GM19468 (cell line): ENCODE measurements at regions not wholly inside any gene's neighbourhood (a gene's known extent, or its start where the extent isn't known, plus 50 kb on each side); places are given as distances from the start of the nearest gene placed in this dataset.

Source experiments
- ATAC-seq: cut with Tn5 transposase; IDR thresholded peaks from one replicate; pipeline ENCODE4 v1.9.1; 2021; ENCODE audit warnings: mild to moderate bottlenecking, moderate library complexity, moderate number of reproducible peaks; ENCODE audit not compliant: unreplicated experiment; ENCODE audit errors: extremely low read depth

- no peak for ATAC-seq
Observed at GRCh38 chr4:117777721-117778120, 256.6 kb upstream of the NDST3 start.

DNA sequence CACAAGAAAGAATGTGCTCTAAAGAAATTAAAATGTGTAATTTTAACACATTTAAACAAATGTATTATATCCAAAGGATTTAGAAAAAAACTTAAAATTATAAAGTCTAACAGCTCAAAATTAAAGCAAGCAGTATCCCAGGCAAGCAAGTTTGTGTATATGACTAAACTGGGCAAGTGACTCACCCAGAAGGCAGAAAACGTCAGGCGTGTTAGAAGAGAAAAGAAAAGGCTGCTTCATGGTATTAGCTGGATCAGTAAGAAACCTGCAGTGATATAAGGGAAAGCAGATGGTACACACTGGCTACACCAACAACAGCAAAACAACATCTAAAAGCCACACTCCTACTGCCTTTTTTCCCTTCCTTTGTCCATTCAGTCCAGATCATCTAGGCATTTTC, 250.6 kb upstream of the NDST3 start:
- no peak for ATAC-seq

- ATAC-seq, result no peak
Observed at GRCh38 chr4:117784266-117784665, 250.0 kb upstream of the NDST3 start.

- ATAC-seq, result no peak
Observed at GRCh38 chr4:117786566-117786965, 247.7 kb upstream of the NDST3 start.

- ATAC-seq, result no peak
Observed at GRCh38 chr4:117793845-117794480, 240.3 kb upstream of the NDST3 start.

DNA sequence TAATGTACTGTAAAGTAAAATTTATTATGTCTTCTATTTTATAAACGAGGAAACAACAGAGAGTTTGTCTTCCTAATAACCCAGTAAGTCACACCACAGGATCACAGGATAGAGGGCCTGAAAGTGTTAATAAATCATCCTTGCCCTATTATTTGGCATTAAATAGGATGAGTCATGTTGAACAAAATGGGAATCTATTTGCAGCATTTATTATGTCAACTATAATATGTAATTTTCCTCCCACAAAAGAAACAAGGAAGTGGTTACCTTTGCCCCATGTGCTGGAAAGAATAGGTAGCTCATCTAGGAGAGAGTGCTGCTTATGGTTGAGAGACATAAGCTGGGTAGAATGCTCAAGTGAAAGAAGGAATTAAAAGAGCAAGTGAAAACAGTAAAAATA, 237.6 kb upstream of the NDST3 start:
- ATAC-seq, result no peak

GRCh38 chr4:117800636-117801035, 233.7 kb upstream of the NDST3 start:
- ATAC-seq, result no peak

- ATAC-seq, result no peak
Observed at GRCh38 chr4:117801756-117802155, 232.5 kb upstream of the NDST3 start.

DNA sequence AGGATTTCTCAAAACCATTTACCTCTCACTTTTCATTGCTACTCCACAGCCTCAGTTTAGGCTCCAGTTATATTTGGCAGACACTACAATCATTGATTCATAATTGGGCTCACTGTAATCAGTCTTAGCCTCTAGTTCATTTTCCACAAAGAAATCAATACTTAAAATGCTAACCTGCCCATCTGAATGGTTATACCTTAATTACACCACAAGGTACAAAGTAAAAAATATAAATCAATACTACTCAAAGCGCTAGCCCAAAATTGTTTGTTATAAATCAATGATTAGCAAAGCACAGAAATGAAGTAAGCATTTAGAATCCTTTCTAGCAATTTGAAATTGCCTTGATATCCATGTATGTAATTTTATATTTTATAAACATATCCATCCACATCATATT, 222.6 kb upstream of the NDST3 start:
- no peak for ATAC-seq

- ATAC-seq, result no peak
Observed at GRCh38 chr4:117814277-117815246, 219.7 kb upstream of the NDST3 start.

DNA sequence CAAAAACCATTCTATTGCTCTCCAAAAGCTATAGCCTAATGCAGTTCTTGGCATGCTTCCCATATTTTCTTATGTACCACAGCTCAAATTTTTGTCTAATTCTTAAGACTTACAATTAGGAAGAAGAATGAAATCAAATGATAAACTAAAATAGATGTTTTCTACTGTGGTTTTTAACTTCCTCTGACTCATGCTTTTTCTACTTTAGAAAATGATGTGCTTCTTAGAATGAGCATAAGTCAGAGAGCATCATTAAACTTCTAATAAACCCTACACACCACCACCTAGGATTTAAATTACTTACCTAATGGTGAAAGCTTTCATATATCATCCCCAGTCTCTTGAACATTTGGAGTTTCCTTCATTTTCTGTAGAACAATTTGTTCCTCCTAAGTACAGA, 217.0 kb upstream of the NDST3 start:
- no peak for ATAC-seq

GRCh38 chr4:117821834-117822233, 212.5 kb upstream of the NDST3 start:
- ATAC-seq, result no peak

- ATAC-seq, result no peak
Observed at GRCh38 chr4:117823388-117823787, 210.9 kb upstream of the NDST3 start.

DNA sequence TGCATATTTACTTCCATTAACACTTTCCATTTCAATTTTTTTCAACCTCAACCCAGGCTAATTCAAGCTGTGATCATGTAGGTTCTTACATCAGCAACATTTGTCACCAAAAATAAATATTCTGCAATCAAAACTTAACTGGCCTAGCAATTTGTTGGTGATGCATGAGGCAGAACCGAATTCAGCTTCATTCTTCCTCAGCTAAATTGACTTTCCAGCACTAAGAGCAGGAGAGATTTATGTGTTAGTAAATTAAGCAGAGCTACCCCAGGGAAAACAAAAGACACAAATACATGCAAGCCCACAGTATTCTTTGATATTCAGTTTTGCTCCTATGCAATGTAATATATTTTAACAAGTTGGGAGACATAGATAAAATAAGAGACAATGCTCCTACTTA, 208.7 kb upstream of the NDST3 start:
- no peak for ATAC-seq

DNA sequence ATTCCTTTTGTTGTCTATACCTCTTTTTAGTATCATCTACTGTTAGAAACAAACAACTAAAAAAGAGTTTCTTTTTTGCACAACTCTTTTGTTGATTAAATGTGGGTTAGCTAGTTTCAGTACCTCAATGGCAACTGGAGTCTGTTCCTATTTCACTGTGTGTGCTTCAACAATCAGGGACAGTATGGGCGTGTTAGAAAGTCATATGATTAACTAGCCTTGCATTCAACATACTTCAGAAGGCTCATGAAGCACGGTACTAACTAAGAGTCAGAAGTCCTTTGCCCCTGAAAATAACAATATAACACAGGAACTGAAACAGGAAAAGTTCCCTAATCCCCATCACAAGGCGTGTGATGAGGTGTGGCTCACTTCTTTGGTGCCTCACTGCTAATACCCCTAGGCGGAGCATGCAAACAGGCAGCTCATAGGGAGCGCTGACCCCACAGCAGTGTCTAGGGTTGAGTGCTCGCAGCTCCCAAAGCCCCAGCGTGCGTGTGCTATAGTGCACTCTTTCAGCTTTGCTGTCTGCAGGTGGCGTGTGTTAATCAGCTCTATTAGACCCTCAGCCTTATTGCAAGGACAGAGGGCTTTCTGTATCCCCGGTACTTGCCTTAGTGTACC, 203.1 kb upstream of the NDST3 start:
- ATAC-seq, result no peak

GRCh38 chr4:117835566-117835965, 198.7 kb upstream of the NDST3 start:
- no peak for ATAC-seq

GRCh38 chr4:117844594-117844993, 189.7 kb upstream of the NDST3 start:
- ATAC-seq, result no peak

GRCh38 chr4:117845270-117845669, 189.0 kb upstream of the NDST3 start:
- no peak for ATAC-seq

DNA sequence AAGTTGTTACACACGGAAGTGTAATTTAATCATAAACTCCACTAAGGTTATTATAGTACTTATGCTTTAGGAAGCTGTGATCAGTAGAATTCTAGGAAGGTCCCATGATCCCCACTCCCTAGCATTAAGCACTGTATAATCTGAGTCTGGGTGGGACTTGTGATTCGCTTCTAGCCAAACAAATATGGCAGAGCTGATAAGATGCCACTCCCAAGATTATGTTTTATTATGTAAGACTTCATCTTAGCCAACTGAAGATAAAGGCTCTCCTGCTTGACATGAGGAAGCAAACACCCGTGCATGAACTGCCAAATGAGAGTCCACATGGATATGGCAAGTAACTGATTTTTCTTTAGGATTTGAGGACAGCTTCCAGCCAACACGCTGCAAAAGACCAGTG, 186.4 kb upstream of the NDST3 start:
- ATAC-seq, result no peak

DNA sequence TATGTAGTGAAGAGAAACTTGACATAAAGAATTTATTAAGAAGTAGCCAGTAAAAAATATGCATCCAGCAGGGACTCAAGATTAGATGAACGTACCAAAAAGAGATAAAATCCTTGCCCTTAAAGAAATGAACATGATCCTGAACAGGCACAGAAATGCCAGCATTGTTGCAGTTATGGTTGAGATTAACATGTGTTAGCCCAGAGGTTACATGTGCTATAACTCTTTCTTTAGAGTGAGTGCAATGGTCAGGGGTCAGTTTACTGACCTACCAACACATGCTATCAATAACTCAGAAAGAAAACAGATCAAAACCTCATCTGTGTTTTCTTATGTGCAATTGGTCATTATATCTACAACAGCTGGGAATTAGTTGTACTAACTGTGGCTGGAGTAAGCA, 166.1 kb upstream of the NDST3 start:
- no peak for ATAC-seq

DNA sequence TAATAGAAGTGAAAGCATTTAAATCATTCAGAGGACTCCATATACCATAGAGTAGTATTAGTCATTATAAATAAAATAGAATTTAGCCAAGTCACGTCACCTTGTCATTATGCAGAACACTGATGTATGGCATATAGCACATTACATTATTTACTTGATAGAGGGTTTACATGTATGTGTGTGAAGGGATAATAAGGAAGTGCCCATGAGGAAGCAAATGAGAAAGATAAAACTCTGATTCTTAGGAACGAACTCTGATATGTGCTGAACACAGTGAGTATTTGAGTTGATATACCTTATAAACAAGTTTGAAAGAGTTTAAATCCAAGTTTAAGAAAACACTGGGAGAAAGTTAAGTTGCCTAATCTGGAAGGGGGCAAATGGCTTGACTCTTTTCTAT, 160.5 kb upstream of the NDST3 start:
- ATAC-seq, result no peak
